Stimulated activated naive CD8-positive, alpha-beta T cell treated with anti-CD3 and anti-CD28 coated beads, Interleukin-15, amount 100 ng/mL, for 72 hours (primary cell): ENCODE measurements at regions not wholly inside any gene's neighbourhood (a gene's known extent, or its start where the extent isn't known, plus 50 kb on each side); places are given as distances from the start of the nearest gene placed in this dataset.
"Not testable (repeated sequence)": the region's sequence is repeated elsewhere in the genome, so short reads cannot be mapped to it uniquely, and the experiment has no call there.

Experiments used
- ATAC-seq: fragments of 150-1000 bp; cut with Tn5 transposase; 2 replicates; pipeline ENCODE4 v1.10.0; 2021; ENCODE audit warnings: mild to moderate bottlenecking, moderate library complexity
- DNase-seq, 2 donors: peaks; one replicate each; pipeline ENCODE4 v3.0.0; 2021 to 2022
- H3K27ac Mint-ChIP-seq, 2 donors: one replicate each; pipeline ENCODE4 v1.8.0; 2022; ENCODE audit warnings: mild to moderate bottlenecking in 2 of 2, mixed read lengths in 2 of 2, moderate library complexity in 2 of 2
- H3K27me3 Mint-ChIP-seq: one replicate; pipeline ENCODE4 v1.8.0; 2022; ENCODE audit warnings: mixed read lengths
- H3K4me1 Mint-ChIP-seq: one replicate; pipeline ENCODE4 v1.8.0; 2022; ENCODE audit warnings: mild to moderate bottlenecking, mixed read lengths
- H3K4me3 Mint-ChIP-seq, 2 donors: one replicate each; pipeline ENCODE4 v1.8.0; 2022; ENCODE audit warnings: mild to moderate bottlenecking in 2 of 2, mixed read lengths in 2 of 2, moderate library complexity in 1 of 2
- H3K9me3 Mint-ChIP-seq, 2 donors: one replicate each; pipeline ENCODE4 v1.8.0; 2022; ENCODE audit warnings: mixed read lengths in 2 of 2

DNA sequence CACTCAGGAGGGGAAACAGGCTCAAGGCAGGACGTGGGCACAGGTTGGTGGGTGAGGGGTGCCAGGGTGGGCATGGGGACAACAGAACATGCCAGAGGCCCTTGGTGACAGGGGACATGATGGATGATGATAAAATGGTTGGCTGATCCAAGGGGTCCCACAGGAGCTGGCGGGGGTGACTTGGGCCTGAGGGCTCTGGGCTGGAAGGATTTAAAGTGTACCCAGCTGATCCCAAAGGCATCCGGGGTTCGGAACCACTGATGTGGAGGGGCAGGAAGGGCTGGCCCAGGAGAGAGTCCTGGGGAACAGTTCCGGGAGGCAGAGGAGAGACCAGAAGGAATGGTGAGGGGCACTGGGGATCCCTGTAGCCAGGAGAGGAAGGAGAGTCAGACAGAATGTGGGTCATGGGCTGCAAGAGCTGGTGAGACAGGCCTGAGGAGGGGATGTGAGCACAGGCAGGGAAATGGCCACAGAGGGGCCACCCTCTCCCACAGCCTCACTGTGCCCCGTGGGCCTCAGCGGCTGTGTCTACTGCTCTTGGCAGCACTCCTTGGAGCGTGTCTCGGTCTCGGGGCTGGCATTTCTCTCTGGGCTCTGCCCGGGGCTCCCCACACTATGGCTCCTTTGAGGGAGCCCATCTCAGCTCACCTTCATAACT is 70.7 kb upstream of the PTPN20 start:
- not testable (repeated sequence) for ATAC-seq, H3K9me3 Mint-ChIP-seq, H3K4me3 Mint-ChIP-seq, H3K4me1 Mint-ChIP-seq, H3K27me3 Mint-ChIP-seq, H3K27ac Mint-ChIP-seq
- DNase-seq: peak in 1 of 2 donors; percentile 8

GRCh38 chr10:46841051-46841593 is 70.1 kb upstream of the PTPN20 start:
- H3K27me3 Mint-ChIP-seq, DNase-seq, H3K27ac Mint-ChIP-seq, H3K9me3 Mint-ChIP-seq, ATAC-seq, H3K4me3 Mint-ChIP-seq, H3K4me1 Mint-ChIP-seq: not testable (repeated sequence)

DNA sequence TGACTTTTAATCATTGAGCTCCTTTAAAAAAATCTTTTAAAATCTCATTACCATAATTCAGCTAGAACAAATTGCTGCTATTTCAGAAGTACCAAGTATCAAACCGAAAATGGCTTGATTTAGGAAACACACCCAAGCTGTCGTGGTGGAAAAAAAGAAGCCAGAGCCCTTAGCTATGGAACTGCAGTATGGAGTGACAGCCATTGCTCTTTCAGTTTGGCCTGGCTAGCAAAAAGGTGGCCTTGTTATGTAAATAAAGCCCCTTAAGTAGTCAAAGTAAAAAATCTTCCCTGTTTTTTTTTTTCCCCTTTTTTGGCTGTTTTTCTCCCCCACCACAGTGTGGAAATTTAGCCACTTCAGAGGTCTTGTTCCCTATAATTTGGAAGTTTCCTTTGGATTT is 66.0 kb upstream of the PTPN20 start:
- not testable (repeated sequence) for H3K27ac Mint-ChIP-seq, H3K9me3 Mint-ChIP-seq

GRCh38 chr10:46845640-46846039 is 65.6 kb upstream of the PTPN20 start:
- H3K4me3 Mint-ChIP-seq, H3K27ac Mint-ChIP-seq, DNase-seq, H3K27me3 Mint-ChIP-seq, H3K4me1 Mint-ChIP-seq, ATAC-seq, H3K9me3 Mint-ChIP-seq: not testable (repeated sequence)

More for the DNA sequence above, 66.0 kb upstream of the PTPN20 start:
- H3K4me3 Mint-ChIP-seq, H3K27me3 Mint-ChIP-seq, H3K4me1 Mint-ChIP-seq, ATAC-seq, DNase-seq: not testable (repeated sequence)

- not testable (repeated sequence) for H3K4me3 Mint-ChIP-seq, ATAC-seq, H3K9me3 Mint-ChIP-seq, H3K27me3 Mint-ChIP-seq, H3K27ac Mint-ChIP-seq, DNase-seq, H3K4me1 Mint-ChIP-seq
Measured at GRCh38 chr10:46860753-46861152, 50.5 kb upstream of the PTPN20 start.
